CD14-positive monocyte (primary cell): ENCODE measurements at regions not wholly inside any gene's neighbourhood (a gene's known extent, or its start where the extent isn't known, plus 50 kb on each side); places are given as distances from the start of the nearest gene placed in this dataset.

Experiments
- DNase-seq, 3 donors: peaks; one replicate each; pipeline ENCODE4 v3.0.0-alpha.2; 2011 to 2022
- H2AFZ ChIP-seq: 2 replicates; pipeline ENCODE4 v1.6.0; 2012; ENCODE audit warnings: mild to moderate bottlenecking, low read depth, low read length, inconsistent platforms; ENCODE audit not compliant: insufficient read depth, poor library complexity, severe bottlenecking
- H3K27ac ChIP-seq, 2 donors: 1 replicate in 1 of 2; 2 replicates in 1 of 2; pipeline ENCODE4 v1.5.1; 2012 to 2013; ENCODE audit warnings: low read length in 2 of 2, control low read depth in 1 of 2, inconsistent platforms in 1 of 2, low read depth in 1 of 2, mild to moderate bottlenecking in 1 of 2
- H3K27me3 ChIP-seq, 2 donors: one replicate each; pipeline versions ENCODE4 v1.6.0 to v1.6.1; 2011 to 2013; ENCODE audit warnings: low read length in 2 of 2; ENCODE audit not compliant: control insufficient read depth in 2 of 2, insufficient read depth in 2 of 2
- H3K36me3 ChIP-seq, 2 donors: replicated peaks in 1 of 2; 1 replicate in 1 of 2; 2 replicates in 1 of 2; pipeline versions ENCODE4 v1.5.1 to v1.6.1; 2012 to 2013; ENCODE audit warnings: low read length in 2 of 2, control low read depth in 1 of 2, inconsistent platforms in 1 of 2, mild to moderate bottlenecking in 1 of 2; ENCODE audit not compliant: insufficient read depth in 2 of 2, control insufficient read depth in 1 of 2
- H3K4me1 ChIP-seq, 2 donors: 1 replicate in 1 of 2; 2 replicates in 1 of 2; pipeline versions ENCODE4 v1.5.1 to v1.6.1; 2012 to 2013; ENCODE audit warnings: low read length in 2 of 2, control low read depth in 1 of 2, inconsistent platforms in 1 of 2, mild to moderate bottlenecking in 1 of 2, moderate library complexity in 1 of 2; ENCODE audit not compliant: insufficient read depth in 2 of 2, control insufficient read depth in 1 of 2
- H3K4me2 ChIP-seq: replicated peaks from 2 replicates; pipeline ENCODE3; 2012; ENCODE audit warnings: low read length, moderate library complexity, mild to moderate bottlenecking; ENCODE audit not compliant: poor library complexity, severe bottlenecking; ENCODE audit errors: extremely low read depth
- H3K4me3 ChIP-seq, 3 experiments: fragments of 200-600 bp in 1 of 3; sonication (generic) in 1 of 3; replicated peaks in 1 of 3; 1 replicate in 2 of 3; 2 replicates in 1 of 3; pipeline ENCODE4 v1.5.1; 2011 to 2013; ENCODE audit warnings: low read length in 3 of 3, mild to moderate bottlenecking in 3 of 3, control low read depth in 2 of 3, low read depth in 2 of 3, inconsistent platforms in 1 of 3, moderate library complexity in 1 of 3
- H3K79me2 ChIP-seq: 2 replicates; pipeline ENCODE4 v1.6.0; 2012; ENCODE audit warnings: mild to moderate bottlenecking, control low read depth, inconsistent platforms, low read length, moderate library complexity; ENCODE audit not compliant: insufficient read depth
- H3K9ac ChIP-seq: 2 replicates; pipeline ENCODE4 v1.6.0; 2017; ENCODE audit warnings: low read length, mild to moderate bottlenecking; ENCODE audit not compliant: insufficient read depth, poor library complexity, severe bottlenecking
- H3K9me3 ChIP-seq, 2 donors: replicated peaks in 1 of 2; 1 replicate in 1 of 2; 2 replicates in 1 of 2; pipeline versions ENCODE4 v1.5.1 to v1.6.1; 2012 to 2013; ENCODE audit warnings: low read length in 2 of 2, control low read depth in 1 of 2; ENCODE audit not compliant: control insufficient read depth in 1 of 2, insufficient read depth in 1 of 2
- H4K20me1 ChIP-seq: 2 replicates; pipeline ENCODE4 v1.6.0; 2012; ENCODE audit warnings: mild to moderate bottlenecking, low read length, control low read depth, moderate library complexity; ENCODE audit not compliant: insufficient read depth
- H3K27ac Mint-ChIP-seq, 7 donors: one replicate each; pipeline ENCODE4 v1.8.0; 2020; ENCODE audit warnings: mild to moderate bottlenecking in 7 of 7, mixed read lengths in 7 of 7, moderate library complexity in 6 of 7, inconsistent platforms in 2 of 7
- H3K27me3 Mint-ChIP-seq, 3 donors: one replicate each; pipeline ENCODE4 v1.8.0; 2021 to 2022; ENCODE audit warnings: low read depth in 3 of 3, mild to moderate bottlenecking in 3 of 3, mixed read lengths in 3 of 3, moderate library complexity in 3 of 3, inconsistent platforms in 1 of 3
- H3K36me3 Mint-ChIP-seq, 2 donors: one replicate each; pipeline ENCODE4 v1.8.0; 2020; ENCODE audit warnings: mixed read lengths in 2 of 2, inconsistent platforms in 1 of 2, mild to moderate bottlenecking in 1 of 2
- H3K4me1 Mint-ChIP-seq: one replicate; pipeline ENCODE4 v1.8.0; 2020; ENCODE audit warnings: mild to moderate bottlenecking, mixed read lengths
- H3K4me3 Mint-ChIP-seq, 2 donors: one replicate each; pipeline ENCODE4 v1.8.0; 2020; ENCODE audit warnings: mild to moderate bottlenecking in 2 of 2, mixed read lengths in 2 of 2, moderate library complexity in 1 of 2
- H3K9me3 Mint-ChIP-seq, 7 donors: one replicate each; pipeline ENCODE4 v1.8.0; 2020 to 2022; ENCODE audit warnings: mixed read lengths in 7 of 7, mild to moderate bottlenecking in 6 of 7, moderate library complexity in 6 of 7, inconsistent platforms in 2 of 7
- WGBS: methylation state at CpG from one replicate; pipeline ENCODE4 v1.1.5; 2013; ENCODE audit warnings: missing lambda C conversion rate; ENCODE audit not compliant: insufficient coverage; 5-methylcytosine and 5-hydroxymethylcytosine counted together
- intact Hi-C, 2 donors: fragments of 100-400 bp; cut with micrococcal nuclease; formaldehyde crosslinking; loops; one replicate each; pipeline versions ENCODE4 v1.15.0 to v1.15.1; 2023
- TF ChIP-seq, protein P1 (sequence below): fragments of 200-600 bp; IDR thresholded peaks from one replicate; pipeline ENCODE4 v1.8.0; 2022; ENCODE audit warnings: antibody characterized with exemption, mild to moderate bottlenecking

- Histone ChIP-seq H3K4me3 (no peak overlapping the region), H2AFZ (no peak overlapping the region)
- 97% methylated on average over 5 of the region's 9 CpGs for WGBS
Observed at GRCh38 chr13:21934284-21934683, 263.4 kb downstream of the FGF9 start.

GRCh38 chr13:21936674-21937073 is 265.8 kb downstream of the FGF9 start:
- no peaks in the 10 kb centered on the region for H4K20me1 ChIP-seq
- no peaks in the 10 kb centered on the region for H3K36me3 Mint-ChIP-seq
- no peak for DNase-seq
- peaks cover 0 to 6% (median 4%) of the 10 kb centered on the region in 7 donors for H3K9me3 Mint-ChIP-seq
- no peak overlapping the region for H3K4me3 Mint-ChIP-seq
- no peaks in the 10 kb centered on the region for H3K4me1 Mint-ChIP-seq
- H3K36me3 ChIP-seq: no peaks in the 10 kb centered on the region
- no peak overlapping the region for H3K4me2 ChIP-seq
- 93% methylated on average over 2 of the region's 4 CpGs for WGBS
- no peak overlapping the region for H3K4me3 ChIP-seq
- H3K9ac ChIP-seq: no peak overlapping the region
- H3K4me1 ChIP-seq: no peaks in the 10 kb centered on the region
- intact Hi-C loops: no loop called here
- no peak overlapping the region for H3K27ac Mint-ChIP-seq
- no peaks in the 10 kb centered on the region for H3K27me3 ChIP-seq
- peaks cover 0 to 2% (median 1%) of the 10 kb centered on the region in 3 donors for H3K27me3 Mint-ChIP-seq
- no peaks in the 10 kb centered on the region for H3K79me2 ChIP-seq
- no peak overlapping the region for H3K27ac ChIP-seq
- H3K9me3 ChIP-seq: peaks cover 0 to 5% of the 10 kb centered on the region in 2 donors
- H2AFZ ChIP-seq: no peak overlapping the region
- TF ChIP-seq, protein P1, sequence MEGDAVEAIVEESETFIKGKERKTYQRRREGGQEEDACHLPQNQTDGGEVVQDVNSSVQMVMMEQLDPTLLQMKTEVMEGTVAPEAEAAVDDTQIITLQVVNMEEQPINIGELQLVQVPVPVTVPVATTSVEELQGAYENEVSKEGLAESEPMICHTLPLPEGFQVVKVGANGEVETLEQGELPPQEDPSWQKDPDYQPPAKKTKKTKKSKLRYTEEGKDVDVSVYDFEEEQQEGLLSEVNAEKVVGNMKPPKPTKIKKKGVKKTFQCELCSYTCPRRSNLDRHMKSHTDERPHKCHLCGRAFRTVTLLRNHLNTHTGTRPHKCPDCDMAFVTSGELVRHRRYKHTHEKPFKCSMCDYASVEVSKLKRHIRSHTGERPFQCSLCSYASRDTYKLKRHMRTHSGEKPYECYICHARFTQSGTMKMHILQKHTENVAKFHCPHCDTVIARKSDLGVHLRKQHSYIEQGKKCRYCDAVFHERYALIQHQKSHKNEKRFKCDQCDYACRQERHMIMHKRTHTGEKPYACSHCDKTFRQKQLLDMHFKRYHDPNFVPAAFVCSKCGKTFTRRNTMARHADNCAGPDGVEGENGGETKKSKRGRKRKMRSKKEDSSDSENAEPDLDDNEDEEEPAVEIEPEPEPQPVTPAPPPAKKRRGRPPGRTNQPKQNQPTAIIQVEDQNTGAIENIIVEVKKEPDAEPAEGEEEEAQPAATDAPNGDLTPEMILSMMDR: no peak

More at GRCh38 chr13:21934284-21934683, 263.4 kb downstream of the FGF9 start:
- TF ChIP-seq, protein P1: no peak
- H3K9ac ChIP-seq: no peak overlapping the region
- peaks cover 0 to 4% (median 1%) of the 10 kb centered on the region in 3 donors for H3K27me3 Mint-ChIP-seq
- H3K4me1 ChIP-seq: no peaks in the 10 kb centered on the region
- no peaks in the 10 kb centered on the region for H3K4me1 Mint-ChIP-seq
- no peaks in the 10 kb centered on the region for H3K36me3 Mint-ChIP-seq
- H3K27ac Mint-ChIP-seq: no peak overlapping the region
- no peak overlapping the region for H3K4me3 Mint-ChIP-seq
- peaks cover 0 to 3% of the 10 kb centered on the region in 2 donors for H3K9me3 ChIP-seq
- H3K27ac ChIP-seq: no peak overlapping the region
- H3K79me2 ChIP-seq: no peaks in the 10 kb centered on the region
- H4K20me1 ChIP-seq: no peaks in the 10 kb centered on the region
- no peak overlapping the region for H3K4me2 ChIP-seq
- intact Hi-C loops: no loop called here
- H3K9me3 Mint-ChIP-seq: peaks cover 0 to 9% (median 1%) of the 10 kb centered on the region in 7 donors
- H3K27me3 ChIP-seq: no peaks in the 10 kb centered on the region
- H3K36me3 ChIP-seq: no peaks in the 10 kb centered on the region
- DNase-seq: no peak
